Parathyroid adenoma (tissue), 2 donors: ENCODE measurements at regions not wholly inside any gene's neighbourhood (a gene's known extent, or its start where the extent isn't known, plus 50 kb on each side); places are given as distances from the start of the nearest gene placed in this dataset.

Experiments
- H2AFZ ChIP-seq: fragments of 300-600 bp; sonication (generic); one replicate; pipeline ENCODE4 v1.7.0; 2017; ENCODE audit warnings: antibody characterized with exemption, mild to moderate bottlenecking
- H3K27ac ChIP-seq: fragments of 300-600 bp; sonication (generic); one replicate; pipeline ENCODE4 v1.7.0; 2017
- H3K27me3 ChIP-seq: fragments of 300-600 bp; sonication (generic); one replicate; pipeline ENCODE4 v1.7.0; 2017; ENCODE audit warnings: low read length; ENCODE audit not compliant: control insufficient read depth, insufficient read depth
- H3K36me3 ChIP-seq: fragments of 300-600 bp; sonication (generic); one replicate; pipeline ENCODE4 v1.7.0; 2017; ENCODE audit warnings: low read length; ENCODE audit not compliant: control insufficient read depth, insufficient read depth
- H3K4me1 ChIP-seq: fragments of 300-600 bp; sonication (generic); one replicate; pipeline ENCODE4 v1.7.0; 2017; ENCODE audit warnings: control low read depth
- H3K4me2 ChIP-seq: fragments of 300-600 bp; sonication (generic); one replicate; pipeline ENCODE4 v1.7.0; 2017; ENCODE audit warnings: low read length
- H3K4me3 ChIP-seq: fragments of 300-600 bp; sonication (generic); one replicate; pipeline ENCODE4 v1.7.0; 2017; ENCODE audit warnings: low read depth, low read length
- H3K79me2 ChIP-seq: fragments of 300-600 bp; sonication (generic); one replicate; pipeline ENCODE4 v1.7.0; 2017; ENCODE audit warnings: control low read depth
- H3K9ac ChIP-seq: fragments of 300-600 bp; sonication (generic); one replicate; pipeline ENCODE4 v1.7.0; 2017; ENCODE audit warnings: mild to moderate bottlenecking
- H3K9me3 ChIP-seq: fragments of 300-600 bp; sonication (generic); one replicate; pipeline ENCODE4 v1.7.0; 2017; ENCODE audit warnings: low read length; ENCODE audit not compliant: control insufficient read depth
- CTCF ChIP-seq: fragments of 300-600 bp; sonication (generic); IDR thresholded peaks from one replicate; pipeline ENCODE4 v1.7.0; 2017; ENCODE audit warnings: antibody characterized with exemption, mild to moderate bottlenecking
- donor health status: primary hyperparathyroidism.

- H3K4me1 ChIP-seq: no peaks in the 10 kb centered on the region
- no peak for TF ChIP-seq CTCF
- no peaks in the 10 kb centered on the region for H3K36me3 ChIP-seq
- no peaks in the 10 kb centered on the region for H3K9me3 ChIP-seq
- no peak overlapping the region for H2AFZ ChIP-seq
- no peaks in the 10 kb centered on the region for H3K79me2 ChIP-seq
- no peak overlapping the region for H3K27ac ChIP-seq
- no peak overlapping the region for H3K4me2 ChIP-seq
- H3K9ac ChIP-seq: no peak overlapping the region
- H3K27me3 ChIP-seq: no peaks in the 10 kb centered on the region
- H3K4me3 ChIP-seq: no peak overlapping the region
These were observed 111.8 kb upstream of the CREB5 start for GRCh38 chr7:28300488-28300887.

GRCh38 chr7:28301148-28301641, 111.1 kb upstream of the CREB5 start:
- Histone ChIP-seq H3K9ac (no peak overlapping the region), H3K4me3 (no peak overlapping the region), H3K27me3 (no peaks in the 10 kb centered on the region), H3K9me3 (no peaks in the 10 kb centered on the region), H2AFZ (no peak overlapping the region), H3K4me2 (no peak overlapping the region), H3K36me3 (no peaks in the 10 kb centered on the region), H3K27ac (no peak overlapping the region), H3K4me1 (no peaks in the 10 kb centered on the region), H3K79me2 (no peaks in the 10 kb centered on the region)
- no peak for TF ChIP-seq CTCF

- no peak overlapping the region for H3K4me2 ChIP-seq
- no peak overlapping the region for H3K27ac ChIP-seq
- no peaks in the 10 kb centered on the region for H3K79me2 ChIP-seq
- no peaks in the 10 kb centered on the region for H3K27me3 ChIP-seq
- no peak overlapping the region for H2AFZ ChIP-seq
- H3K9me3 ChIP-seq: no peaks in the 10 kb centered on the region
- no peak overlapping the region for H3K4me3 ChIP-seq
- no peaks in the 10 kb centered on the region for H3K4me1 ChIP-seq
- no peak overlapping the region for H3K9ac ChIP-seq
- no peak for TF ChIP-seq CTCF
- H3K36me3 ChIP-seq: no peaks in the 10 kb centered on the region
These were observed 108.0 kb upstream of the CREB5 start for GRCh38 chr7:28304290-28304689.

- Histone ChIP-seq H3K79me2 (no peaks in the 10 kb centered on the region), H3K4me1 (no peaks in the 10 kb centered on the region), H3K27ac (no peak overlapping the region), H2AFZ (no peak overlapping the region), H3K4me3 (no peak overlapping the region), H3K4me2 (no peak overlapping the region), H3K9me3 (no peaks in the 10 kb centered on the region), H3K36me3 (no peaks in the 10 kb centered on the region), H3K27me3 (no peaks in the 10 kb centered on the region), H3K9ac (no peak overlapping the region)
- TF ChIP-seq CTCF: no peak
These were observed 102.4 kb upstream of the CREB5 start for GRCh38 chr7:28309704-28310459.

- H3K36me3 ChIP-seq: no peaks in the 10 kb centered on the region
- no peak overlapping the region for H3K27ac ChIP-seq
- H3K4me3 ChIP-seq: no peak overlapping the region
- no peaks in the 10 kb centered on the region for H3K79me2 ChIP-seq
- H2AFZ ChIP-seq: no peak overlapping the region
- H3K27me3 ChIP-seq: no peaks in the 10 kb centered on the region
- no peaks in the 10 kb centered on the region for H3K9me3 ChIP-seq
- TF ChIP-seq CTCF: no peak
- no peak overlapping the region for H3K4me2 ChIP-seq
- H3K9ac ChIP-seq: no peak overlapping the region
- H3K4me1 ChIP-seq: no peaks in the 10 kb centered on the region
These were observed 101.9 kb upstream of the CREB5 start for GRCh38 chr7:28310460-28310848.
